Liver (tissue), 2 donors: ENCODE measurements at regions not wholly inside any gene's neighbourhood (a gene's known extent, or its start where the extent isn't known, plus 50 kb on each side); places are given as distances from the start of the nearest gene placed in this dataset.

Experiments
- EGR1 ChIP-seq, 2 donors: IDR thresholded peaks; 2 replicates each; pipeline ENCODE4 v1.6.1; 2016 to 2018; ENCODE audit warnings: antibody characterized with exemption in 2 of 2, low read depth in 2 of 2
- JUND ChIP-seq, 2 donors: IDR thresholded peaks; 2 replicates each; pipeline ENCODE4 v1.6.1; 2016; ENCODE audit warnings: antibody characterized with exemption in 2 of 2
- RAD21 ChIP-seq, 2 donors: IDR thresholded peaks; 2 replicates each; pipeline ENCODE4 v1.6.1; 2016; ENCODE audit warnings: antibody characterized with exemption in 2 of 2, mild to moderate bottlenecking in 2 of 2
- donor health status: healthy.

DNA sequence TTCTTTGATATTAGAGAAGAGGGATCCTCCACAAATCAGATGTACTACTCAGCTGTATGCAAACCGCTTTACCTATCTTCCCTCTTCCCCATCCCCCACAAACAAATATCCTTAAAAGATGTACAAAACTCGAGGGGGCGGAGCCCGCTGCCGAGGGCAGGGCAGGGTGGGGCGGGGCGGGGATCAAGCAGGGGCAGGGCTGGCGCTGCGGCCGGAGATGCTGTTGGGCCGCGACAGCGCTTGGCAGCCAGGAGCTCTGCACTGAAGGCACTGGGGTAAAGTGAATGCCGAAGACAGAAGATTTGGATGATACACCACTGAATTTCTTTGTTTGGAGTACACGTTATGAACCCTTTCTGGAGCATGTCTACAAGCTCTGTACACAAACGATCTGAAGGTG lies 474.8 kb downstream of the CDH10 start:
- no peak for TF ChIP-seq RAD21 (IDR thresholded peaks at IDR 0.05)
- TF ChIP-seq JUND (IDR thresholded peaks at IDR 0.05): no peak
- no peak for TF ChIP-seq EGR1 (IDR thresholded peaks at IDR 0.05; ENCODE audit: low read depth in 2 of 2)
